RWPE2 (cell line): ENCODE measurements at regions not wholly inside any gene's neighbourhood (a gene's known extent, or its start where the extent isn't known, plus 50 kb on each side); places are given as distances from the start of the nearest gene placed in this dataset.
"Not testable (repeated sequence)": the region's sequence is repeated elsewhere in the genome, so short reads cannot be mapped to it uniquely, and the experiment has no call there.

Experiments
- ATAC-seq: fragments of 200-7000 bp; cut with Tn5 transposase; 3 replicates; pipeline ENCODE4 v1.9.1; 2021; ENCODE audit warnings: low read depth
- DNase-seq: peaks from one replicate; pipeline ENCODE4 v3.0.0-alpha.2; 2020; ENCODE audit warnings: low spot score
- H3K27ac ChIP-seq: fragments of 450-650 bp; 2 replicates; pipeline ENCODE4 v1.5.1; 2017; ENCODE audit warnings: mild to moderate bottlenecking; ENCODE audit not compliant: poor library complexity, severe bottlenecking
- H3K27me3 ChIP-seq: fragments of 250-450 bp; sonication (Bioruptor Pico); 2 replicates; pipeline ENCODE4 v1.5.1; 2021; ENCODE audit warnings: mild to moderate bottlenecking, moderate library complexity; ENCODE audit not compliant: insufficient read depth, poor library complexity, severe bottlenecking
- H3K36me3 ChIP-seq: fragments of 250-450 bp; sonication (Bioruptor Pico); 2 replicates; pipeline ENCODE4 v1.5.1; 2020; ENCODE audit warnings: low read depth, mild to moderate bottlenecking, moderate library complexity
- H3K4me1 ChIP-seq: fragments of 250-450 bp; sonication (Bioruptor Pico); 2 replicates; pipeline ENCODE4 v1.5.1; 2021; ENCODE audit warnings: mild to moderate bottlenecking, moderate library complexity; ENCODE audit not compliant: insufficient read depth, poor library complexity, severe bottlenecking
- H3K4me3 ChIP-seq: fragments of 250-450 bp; sonication (Bioruptor Pico); 2 replicates; pipeline ENCODE4 v1.5.1; 2021; ENCODE audit warnings: mild to moderate bottlenecking, moderate library complexity; ENCODE audit not compliant: severe bottlenecking
- H3K9me3 ChIP-seq: fragments of 250-450 bp; sonication (Bioruptor Pico); 2 replicates; pipeline ENCODE4 v1.5.1; 2021; ENCODE audit warnings: mild to moderate bottlenecking, moderate library complexity; ENCODE audit not compliant: severe bottlenecking
- CTCF ChIP-seq: fragments of 450-650 bp; IDR thresholded peaks from one replicate; pipeline ENCODE4 v1.5.1; 2017; ENCODE audit warnings: mild to moderate bottlenecking, moderate library complexity; ENCODE audit not compliant: poor library complexity, severe bottlenecking

- no peaks in the 10 kb centered on the region for H3K36me3 ChIP-seq
- H3K9me3 ChIP-seq, result no peaks in the 10 kb centered on the region
- DNase-seq (no peak), ATAC-seq (no peak)
- no peak overlapping the region for H3K27ac ChIP-seq
- no peak for TF ChIP-seq CTCF
- H3K4me3 ChIP-seq, result no peak overlapping the region
- peaks cover 2% of the 10 kb centered on the region for H3K27me3 ChIP-seq
- no peaks in the 10 kb centered on the region for H3K4me1 ChIP-seq
Observed at GRCh38 chr2:175342085-175342484, 160.6 kb upstream of the ATP5MC3 start.

- DNase-seq (no peak), ATAC-seq (no peak)
- no peaks in the 10 kb centered on the region for H3K9me3 ChIP-seq
- H3K27ac ChIP-seq, result no peak overlapping the region
- no peaks in the 10 kb centered on the region for H3K27me3 ChIP-seq
- H3K4me3 ChIP-seq, result no peak overlapping the region
- no peak for TF ChIP-seq CTCF
- H3K36me3 ChIP-seq, result no peaks in the 10 kb centered on the region
- H3K4me1 ChIP-seq, result no peaks in the 10 kb centered on the region
Observed at GRCh38 chr2:175330195-175330594, 148.7 kb upstream of the ATP5MC3 start.

GRCh38 chr2:175326801-175327200, 145.3 kb upstream of the ATP5MC3 start:
- no peak for ATAC-seq
- Histone ChIP-seq H3K27me3 (no peaks in the 10 kb centered on the region), H3K36me3 (no peaks in the 10 kb centered on the region), H3K9me3 (no peaks in the 10 kb centered on the region), H3K4me1 (no peaks in the 10 kb centered on the region), H3K27ac (no peak overlapping the region), H3K4me3 (no peak overlapping the region)
- DNase-seq, result no peak
- no peak for TF ChIP-seq CTCF

- not testable (repeated sequence) for DNase-seq, H3K4me3 ChIP-seq, H3K27ac ChIP-seq, H3K4me1 ChIP-seq, ATAC-seq, H3K27me3 ChIP-seq, H3K9me3 ChIP-seq, H3K36me3 ChIP-seq
Observed at GRCh38 chr2:175326164-175326563, 144.7 kb upstream of the ATP5MC3 start.

GRCh38 chr2:175323162-175323561, 141.7 kb upstream of the ATP5MC3 start:
- Histone ChIP-seq H3K36me3 (no peaks in the 10 kb centered on the region), H3K4me1 (no peaks in the 10 kb centered on the region), H3K4me3 (no peak overlapping the region), H3K27me3 (no peaks in the 10 kb centered on the region), H3K27ac (no peak overlapping the region), H3K9me3 (no peaks in the 10 kb centered on the region)
- no peak for ATAC-seq
- no peak for DNase-seq
- TF ChIP-seq CTCF, result no peak
